ENCODE measurements at regions not wholly inside any gene's neighbourhood (a gene's known extent, or its start where the extent isn't known, plus 50 kb on each side); places are given as distances from the start of the nearest gene placed in this dataset.

DNA sequence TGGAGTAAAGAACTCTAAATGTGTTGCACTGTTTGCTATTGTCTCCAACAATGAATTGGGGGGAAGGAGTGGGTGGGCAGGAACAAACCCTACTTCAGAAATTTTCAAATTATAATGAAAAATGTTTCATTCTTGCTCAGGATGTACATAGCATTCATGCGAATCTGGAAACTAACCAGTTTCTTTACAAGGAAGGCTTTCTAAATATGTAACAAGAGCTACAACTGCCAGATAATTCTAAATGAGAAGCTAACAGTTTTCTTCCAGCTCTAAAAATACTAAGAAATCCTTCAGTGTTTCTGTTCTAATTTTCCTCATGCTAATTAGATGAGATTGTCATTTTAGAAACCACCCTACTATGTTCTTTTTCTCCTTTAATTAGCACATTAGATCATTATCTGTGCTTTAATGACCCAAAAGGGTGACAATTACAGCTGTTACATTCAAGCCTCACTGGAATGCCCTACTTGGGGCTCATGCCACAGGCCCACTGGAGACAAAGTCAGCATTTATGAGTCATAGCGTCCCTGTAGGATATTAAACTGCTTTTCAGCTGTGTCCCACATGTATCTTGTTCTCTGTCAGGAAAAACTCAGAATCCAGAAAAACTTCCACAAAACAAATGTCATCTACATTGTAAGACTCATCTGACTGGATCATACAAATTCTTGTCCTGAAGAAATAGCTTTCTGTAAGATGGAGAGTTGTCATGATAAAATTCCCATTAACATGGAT is 804.6 kb upstream of the CXADR start:
- DNase-seq = no peak

DNA sequence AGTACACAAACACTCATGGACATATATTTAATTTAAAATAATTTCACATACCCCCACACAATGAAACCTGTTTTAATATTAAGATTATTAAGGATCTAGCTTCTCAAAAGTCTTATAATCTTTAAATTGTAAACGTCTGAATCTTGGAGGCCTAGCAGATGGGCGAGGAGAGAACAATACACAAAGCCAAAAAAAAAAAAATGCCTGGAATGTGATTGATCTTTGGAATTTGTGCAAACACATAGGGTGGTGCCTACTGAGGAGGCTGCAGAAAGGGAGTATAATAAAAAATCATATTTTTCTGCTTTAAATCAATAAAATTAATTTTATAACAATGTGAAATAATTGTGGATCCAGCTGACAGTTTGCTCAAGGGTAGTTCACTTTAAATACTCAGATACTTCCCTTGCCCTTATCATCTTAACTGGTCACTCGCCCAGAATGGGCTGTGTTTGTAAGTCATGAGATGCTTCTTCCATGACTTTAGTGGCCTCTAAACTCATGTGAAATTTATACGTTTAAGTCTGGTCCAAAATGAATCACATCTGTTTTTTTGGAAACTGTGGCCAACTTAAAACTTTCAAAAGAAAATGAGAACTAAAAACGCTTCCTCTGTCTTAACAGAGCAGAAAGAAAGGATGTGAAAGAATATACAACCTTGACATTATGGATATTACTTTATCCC is 802.8 kb upstream of the CXADR start:
- no peak for DNase-seq

DNA sequence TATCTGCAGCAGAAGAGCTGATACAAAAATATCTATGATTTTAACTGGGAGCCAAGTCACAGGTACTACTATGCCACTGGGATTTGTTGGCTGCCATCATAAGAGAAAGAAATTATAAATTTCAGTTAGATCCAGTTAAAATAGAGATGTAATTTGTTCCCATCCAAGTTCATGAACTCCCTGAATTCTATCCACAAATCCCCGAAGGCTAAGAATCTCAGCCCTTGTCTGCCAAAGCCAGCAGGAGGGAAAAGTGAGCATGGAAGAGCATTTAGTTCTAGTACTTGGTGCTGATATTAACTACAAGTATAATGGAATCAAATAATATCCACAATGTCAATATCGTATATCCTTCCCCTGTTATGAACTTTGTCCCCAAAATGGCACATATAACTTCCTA is 801.1 kb upstream of the CXADR start:
- DNase-seq = no peak

DNA sequence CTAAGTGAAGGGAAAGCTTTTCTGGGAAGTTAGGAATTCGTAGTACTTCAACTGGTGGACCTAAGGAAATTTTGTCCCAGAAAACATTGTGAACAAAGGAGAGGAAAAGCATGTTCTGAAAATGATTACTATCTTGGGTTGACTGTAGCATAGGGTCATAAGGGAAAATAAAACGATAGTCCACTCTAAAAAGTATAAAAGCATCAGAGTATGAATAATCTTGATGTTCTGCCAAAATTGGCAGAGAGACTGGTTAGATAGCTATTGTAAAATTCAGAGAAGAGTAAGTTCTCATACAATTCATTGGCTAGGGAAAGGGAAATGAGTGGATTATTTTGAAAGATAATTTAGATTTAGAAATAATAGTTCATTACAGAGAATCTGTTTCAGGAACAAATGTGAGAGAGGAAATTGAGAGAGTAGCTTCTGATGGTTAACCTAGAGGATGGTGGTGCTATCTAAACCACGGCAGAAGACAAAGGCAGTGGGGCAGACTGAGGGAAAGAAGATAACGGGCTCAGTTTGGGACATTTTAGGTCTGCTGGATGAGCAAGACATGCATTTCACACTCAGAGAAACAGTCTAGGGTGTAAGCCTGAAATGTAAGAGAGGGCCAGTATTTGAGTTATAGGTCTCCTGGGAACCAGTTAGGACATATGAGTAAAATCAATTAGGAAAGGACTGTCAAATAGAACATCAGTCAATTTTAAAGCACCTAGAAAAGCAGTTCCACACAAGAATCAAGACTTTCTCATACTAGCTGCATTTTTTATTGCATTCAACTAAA is 799.3 kb upstream of the CXADR start:
- no peak for DNase-seq

DNA sequence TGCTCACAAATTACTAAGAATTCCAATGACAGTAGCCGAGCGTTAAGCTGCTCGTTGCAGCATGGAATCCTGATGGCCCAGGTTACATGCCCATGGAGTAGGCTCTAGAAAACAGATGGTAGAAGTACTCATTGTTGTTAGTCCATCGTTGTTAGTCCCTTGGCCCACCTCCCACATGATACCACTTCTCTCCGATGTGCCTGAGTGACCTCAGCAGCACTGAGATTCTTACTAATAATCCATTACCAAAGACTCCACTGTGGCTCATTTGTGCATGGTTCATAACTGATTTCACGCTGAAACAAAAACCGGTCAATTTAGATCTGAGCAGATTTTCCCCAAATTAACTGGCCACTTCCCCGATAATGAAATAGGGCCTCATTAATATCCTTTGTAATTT is 772.3 kb upstream of the CXADR start:
- DNase-seq = no peak

DNA sequence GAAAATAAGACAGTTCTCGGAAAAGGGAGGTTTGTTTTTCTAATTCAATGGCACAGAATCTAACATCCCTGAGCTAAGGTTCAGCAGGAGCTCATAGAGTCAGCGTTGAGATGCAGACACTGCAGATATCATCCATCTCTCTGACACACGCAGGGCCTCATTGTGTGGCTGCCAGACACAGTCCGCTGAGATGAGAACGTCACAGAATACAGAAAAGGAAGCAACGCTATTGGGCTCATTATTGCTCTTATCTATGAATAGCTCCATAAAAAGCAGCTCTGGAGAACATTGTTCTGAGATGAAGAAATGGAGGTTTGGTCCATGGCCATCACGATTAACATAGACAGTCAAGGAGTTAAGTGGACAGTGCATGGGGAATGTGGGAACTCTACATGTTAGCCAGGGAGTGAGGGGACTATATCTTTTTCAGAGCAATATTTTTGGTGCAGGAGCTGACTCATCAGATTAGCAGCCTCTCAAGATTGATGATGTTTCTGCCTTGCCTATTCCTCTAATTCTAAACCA is 771.6 kb upstream of the CXADR start:
- no peak for DNase-seq

DNA sequence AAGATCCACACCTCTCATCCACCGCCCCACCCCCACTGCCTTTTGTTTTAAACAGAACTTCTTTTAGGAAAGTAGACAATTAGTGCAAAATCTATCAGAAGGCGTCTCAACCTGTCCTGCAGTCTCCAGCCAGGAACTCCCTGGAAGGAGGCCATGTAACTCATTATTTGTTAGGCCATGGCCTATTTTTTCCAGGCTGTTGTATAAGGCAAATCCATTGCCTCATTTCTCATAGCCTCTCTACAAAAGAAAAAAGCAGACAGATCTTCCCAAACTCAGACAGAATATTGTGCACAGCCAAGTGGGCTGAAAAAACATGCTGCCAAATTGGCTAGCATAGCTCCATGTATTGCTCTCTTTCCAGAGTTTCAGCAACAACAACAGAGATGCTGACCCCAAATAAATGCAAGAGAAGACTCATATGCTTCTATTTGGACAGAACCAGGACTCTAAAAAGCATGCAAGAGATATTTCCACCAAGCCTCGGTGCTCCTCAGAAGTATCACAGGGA is 770.7 kb upstream of the CXADR start:
- no peak for DNase-seq

DNA sequence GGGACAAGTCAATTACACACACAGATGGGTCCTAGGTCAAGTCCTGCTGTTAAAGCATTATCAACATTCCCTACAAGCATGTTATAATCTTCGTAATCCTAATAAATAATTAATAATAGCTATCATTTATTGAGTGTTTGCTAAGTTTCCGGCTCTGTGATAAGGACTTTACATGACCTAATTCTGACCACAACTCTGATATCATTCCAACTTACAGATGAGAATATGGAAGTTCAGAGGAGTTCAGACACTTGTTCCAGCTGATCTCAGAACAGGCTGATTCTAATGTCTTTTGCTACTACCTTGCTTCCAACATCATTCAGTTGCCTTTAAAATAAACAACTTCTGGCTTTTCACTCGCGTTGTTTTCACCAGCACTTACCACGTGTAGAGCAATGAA is 770.1 kb upstream of the CXADR start:
- DNase-seq = no peak

DNA sequence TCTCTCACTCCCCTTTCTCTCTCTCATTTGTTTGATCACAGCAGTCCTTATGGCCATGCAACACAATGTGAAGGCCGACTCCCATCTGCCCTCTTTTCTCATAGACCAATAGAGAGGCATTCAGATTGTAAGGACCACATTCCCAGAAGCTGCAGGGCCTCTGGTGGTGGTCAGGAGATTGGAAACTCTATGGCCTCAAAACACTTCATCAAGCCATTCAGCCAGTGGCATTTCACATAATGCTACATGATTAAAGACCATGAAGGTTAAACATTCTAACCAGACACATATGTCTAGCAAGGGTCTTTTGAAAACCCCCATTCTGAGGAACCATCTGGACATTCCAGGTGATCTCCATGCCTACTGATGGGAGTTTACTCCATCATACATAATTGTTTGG is 769.5 kb upstream of the CXADR start:
- DNase-seq = no peak

DNA sequence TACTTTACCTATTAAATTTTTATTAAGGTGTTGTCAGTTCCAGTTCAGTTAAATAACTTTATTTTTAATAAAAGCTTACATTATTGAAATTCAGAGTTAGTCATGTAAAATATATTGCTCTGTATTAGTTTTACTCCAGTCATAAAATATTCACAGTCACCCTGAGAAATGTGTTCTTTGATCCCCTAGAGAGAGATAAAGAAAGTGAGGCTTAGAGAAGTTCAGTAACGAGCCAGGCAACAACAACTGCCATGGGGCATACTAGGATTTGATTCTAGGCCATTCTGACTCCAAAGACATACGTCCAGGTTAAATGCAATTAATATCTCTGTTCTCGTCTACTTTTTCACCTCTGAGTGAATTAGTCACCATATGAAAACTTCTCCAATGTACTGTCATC is 761.9 kb upstream of the CXADR start:
- no peak for DNase-seq

DNA sequence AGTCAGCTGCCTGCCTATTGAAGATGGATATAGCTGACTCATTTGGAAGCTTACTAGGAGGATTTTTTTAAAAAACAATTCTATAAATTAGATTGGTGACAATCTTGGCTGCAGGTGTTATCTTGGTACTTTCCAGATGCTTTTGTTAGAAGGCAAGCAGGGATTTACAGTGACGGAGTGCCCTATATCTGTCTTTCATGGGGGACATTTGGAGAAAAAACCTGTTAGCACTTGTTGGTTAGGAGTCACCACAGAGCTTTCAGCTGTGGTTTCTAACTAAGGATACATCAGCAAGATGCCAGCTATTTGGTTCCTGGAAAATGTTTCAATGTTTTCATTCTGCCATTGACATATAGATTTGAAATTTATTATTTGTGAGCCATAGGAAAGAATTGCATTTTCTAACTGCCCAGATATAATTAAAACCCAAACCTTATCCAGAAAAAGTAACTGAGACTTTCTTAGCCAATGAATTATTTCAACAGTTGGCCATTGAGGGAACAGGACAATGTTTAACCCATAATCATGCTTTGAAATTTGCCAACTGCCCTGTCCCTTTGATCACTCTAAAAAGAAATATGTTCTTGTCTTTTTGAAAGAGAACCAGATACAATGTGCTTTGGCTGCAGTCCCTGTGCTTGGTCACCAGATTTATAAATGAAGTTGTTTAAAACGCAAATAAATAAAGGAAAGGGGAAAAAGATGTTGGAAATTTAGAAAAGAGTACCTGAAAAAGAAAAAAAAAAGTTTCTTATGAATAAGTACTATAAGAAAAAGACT is 761.0 kb upstream of the CXADR start:
- no peak for DNase-seq

DNA sequence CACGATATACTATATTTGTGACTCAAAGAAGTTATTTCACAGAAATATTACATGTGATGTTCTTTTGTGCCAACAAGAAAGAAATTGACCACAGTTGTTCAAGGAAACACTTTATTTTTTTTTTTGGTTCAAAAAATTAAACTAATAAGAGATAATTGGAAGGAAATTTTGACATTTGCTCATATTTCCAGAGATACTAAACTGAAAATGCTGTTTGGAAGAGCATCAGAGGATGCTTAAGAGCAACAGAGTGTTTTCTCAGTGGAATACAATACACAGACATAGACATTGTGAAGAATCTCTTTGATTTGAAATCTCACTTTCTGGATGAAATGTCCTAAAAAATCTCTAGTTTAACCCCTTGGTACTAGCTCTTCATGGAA is 760.4 kb upstream of the CXADR start:
- DNase-seq = no peak

DNA sequence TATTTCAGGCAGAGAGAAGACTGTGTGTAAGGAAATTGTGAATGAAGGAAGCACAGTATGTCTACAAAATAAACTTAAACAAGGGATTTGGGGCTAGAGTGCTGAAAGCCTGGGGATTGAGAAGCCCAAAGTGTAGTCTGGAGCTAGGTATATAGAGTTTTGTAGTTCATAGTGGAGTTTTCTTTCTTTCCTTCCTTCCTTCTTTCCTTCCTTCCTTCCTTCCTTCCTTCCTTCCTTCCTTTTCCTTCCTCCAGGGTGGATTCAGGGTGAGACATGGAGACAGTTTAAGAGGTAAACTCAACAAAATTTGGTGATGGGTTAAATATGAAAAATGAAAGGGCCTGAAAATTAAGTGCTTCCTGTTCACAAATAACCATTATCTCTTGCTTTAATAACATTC is 757.8 kb upstream of the CXADR start:
- DNase-seq = no peak

DNA sequence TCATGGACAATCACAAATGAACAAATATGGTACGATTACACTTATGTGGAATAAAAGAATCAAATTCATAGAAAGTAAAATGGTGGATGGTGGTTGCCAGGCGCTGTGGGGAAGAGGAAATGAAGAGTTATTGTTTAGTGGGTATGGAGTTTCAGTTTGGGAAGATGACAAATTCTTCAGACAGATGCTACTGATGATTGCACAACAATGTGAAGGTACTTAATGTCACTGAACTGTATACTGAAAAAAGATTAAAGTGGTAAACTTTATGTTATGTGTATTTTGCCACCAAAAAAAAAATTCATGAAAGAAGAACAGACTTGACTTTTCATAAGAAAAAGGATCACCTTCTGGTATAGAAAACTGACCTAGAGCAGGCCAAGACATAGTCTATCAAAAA is 745.6 kb upstream of the CXADR start:
- no peak for DNase-seq

DNA sequence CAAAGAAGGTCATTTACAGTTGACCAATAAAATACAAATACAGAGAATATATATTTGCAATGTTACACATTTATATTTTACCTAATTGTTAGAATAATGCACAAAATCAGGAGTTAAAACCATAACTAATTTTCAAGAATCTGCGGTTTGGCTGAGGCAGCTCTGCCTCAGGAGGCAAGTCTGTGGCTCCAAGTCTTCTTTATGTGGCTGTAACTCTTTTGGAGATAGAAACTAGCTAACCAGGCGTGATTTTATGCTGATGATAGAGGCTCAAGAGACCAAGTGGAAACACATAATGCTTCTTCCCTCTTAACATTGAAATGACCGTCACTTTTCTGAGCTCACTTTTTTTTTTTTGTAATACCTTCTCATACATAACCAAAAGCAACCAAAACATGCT is 744.7 kb upstream of the CXADR start:
- DNase-seq = no peak

DNA sequence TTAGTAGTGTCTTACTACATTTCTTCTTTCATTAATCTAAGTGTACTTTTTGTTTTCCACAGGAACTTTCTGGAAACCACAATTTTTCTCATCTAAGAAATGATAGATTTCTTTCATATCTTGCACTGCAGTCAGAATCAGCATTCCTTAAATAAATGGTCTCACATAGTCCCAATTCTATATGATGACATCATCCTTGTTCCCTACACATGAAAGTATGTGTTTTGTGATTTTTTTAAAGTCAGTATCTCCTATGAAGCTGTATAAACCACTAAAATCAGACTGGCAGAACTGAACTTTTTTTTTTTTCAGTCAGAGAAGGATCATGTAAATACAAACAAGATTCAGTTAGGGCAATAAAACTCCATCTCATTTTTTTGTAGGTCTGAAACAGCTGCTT is 742.6 kb upstream of the CXADR start:
- DNase-seq = no peak

DNA sequence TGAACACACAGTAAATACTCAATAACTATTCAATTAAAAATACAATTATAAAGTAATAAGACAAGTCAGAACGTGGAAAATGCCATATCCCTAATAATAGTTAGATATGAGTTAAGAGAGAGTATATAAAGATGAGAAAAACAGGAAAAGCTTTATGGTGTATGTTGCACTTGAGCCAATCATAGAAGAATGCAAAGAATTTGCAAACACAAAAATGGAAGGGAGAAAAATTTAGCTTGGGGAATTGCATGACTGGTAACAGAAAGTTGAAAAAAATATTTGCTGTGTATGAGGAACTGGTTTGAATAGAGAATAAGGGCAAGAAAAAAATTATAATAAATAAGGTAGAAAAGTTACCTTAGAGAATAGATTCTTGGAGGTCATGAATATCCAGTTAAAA is 739.6 kb upstream of the CXADR start:
- DNase-seq = no peak

DNA sequence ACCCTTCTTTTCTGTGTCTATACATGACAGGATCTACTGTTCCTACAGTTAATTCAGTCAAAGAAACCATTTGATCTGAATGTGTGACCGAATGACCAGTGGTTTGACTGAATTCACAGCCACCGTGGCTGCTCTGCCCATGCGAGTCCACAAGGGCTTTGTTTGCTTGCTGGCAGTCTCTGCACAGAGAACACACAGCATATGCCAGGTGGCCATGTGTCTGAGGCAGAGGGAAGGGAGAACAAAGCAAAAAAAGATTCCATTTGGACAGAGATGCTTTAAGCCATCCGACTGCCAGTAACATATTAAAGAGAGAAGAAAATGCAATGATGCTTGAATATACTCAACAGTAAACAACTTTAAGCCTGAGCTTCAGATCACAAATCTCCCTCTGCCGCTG is 737.8 kb upstream of the CXADR start:
- peak; percentile 47 for DNase-seq

DNA sequence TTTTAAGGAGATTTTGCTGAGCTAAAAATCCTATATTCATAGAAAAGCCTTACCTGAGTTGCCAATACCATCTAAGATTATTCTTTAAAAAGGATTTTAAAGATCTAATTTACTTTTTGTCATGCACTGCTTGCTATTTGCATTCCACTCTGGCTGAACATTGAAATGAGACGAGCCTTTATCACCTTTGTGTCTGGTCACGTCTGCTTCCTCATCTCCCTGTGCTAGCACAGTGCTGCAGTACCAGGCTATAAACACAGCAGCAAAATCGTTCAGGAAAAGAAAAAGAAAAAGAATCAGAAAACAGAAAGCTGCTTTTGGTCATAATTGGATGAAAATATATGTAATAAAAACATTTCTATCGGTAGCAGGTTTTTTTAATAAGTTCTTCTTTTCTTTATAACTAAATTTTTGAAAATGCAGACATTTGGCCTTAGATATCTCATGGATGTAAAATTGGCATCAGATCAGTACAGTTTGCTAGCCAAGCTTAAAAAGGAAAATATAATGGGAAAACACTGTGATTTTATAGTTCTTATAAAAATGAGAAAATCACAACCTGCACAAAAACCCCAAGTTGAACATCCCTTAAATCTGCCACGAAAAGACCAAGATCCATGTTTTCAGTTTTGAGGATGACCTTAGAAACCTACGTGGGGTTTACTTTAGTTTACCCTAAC is 735.7 kb upstream of the CXADR start:
- no peak for DNase-seq

DNA sequence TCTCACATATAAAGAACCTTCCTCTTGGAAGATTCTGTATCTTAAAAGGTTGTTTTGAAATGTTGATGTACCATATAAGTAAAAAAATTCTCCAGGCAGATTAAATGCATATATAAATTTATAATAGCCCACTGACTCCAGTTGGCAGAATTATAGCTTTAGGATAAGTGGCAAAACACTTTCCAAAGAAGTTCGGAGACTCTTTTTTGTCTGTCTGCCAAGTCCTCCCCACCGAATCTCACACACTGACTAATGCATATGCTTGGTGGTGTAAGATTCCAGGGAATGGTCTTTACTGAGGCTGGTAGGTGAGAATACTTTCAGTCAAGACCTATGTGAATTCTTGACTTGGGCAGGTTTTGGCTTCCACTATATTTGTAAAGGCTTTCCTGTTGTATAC is 724.3 kb upstream of the CXADR start:
- DNase-seq = no peak

DNA sequence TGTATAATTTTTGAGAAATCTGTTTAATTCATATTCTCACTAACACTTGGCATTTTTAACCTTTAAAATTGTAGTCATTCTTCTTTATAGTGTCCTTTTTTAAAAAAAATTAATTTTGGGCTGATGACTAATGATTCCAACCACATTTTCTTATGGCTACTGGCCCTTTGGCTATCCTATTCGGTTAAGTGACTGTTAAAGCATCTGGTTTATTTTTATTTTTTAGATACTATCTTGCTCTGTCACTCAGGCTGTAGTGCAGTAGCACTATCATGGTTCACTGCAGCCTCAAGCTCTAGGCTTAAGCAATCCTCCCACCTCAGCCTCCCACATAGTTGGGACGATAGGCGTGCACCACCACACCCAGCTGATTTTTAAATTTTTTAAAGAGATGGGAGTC is 723.2 kb upstream of the CXADR start:
- DNase-seq = no peak

DNA sequence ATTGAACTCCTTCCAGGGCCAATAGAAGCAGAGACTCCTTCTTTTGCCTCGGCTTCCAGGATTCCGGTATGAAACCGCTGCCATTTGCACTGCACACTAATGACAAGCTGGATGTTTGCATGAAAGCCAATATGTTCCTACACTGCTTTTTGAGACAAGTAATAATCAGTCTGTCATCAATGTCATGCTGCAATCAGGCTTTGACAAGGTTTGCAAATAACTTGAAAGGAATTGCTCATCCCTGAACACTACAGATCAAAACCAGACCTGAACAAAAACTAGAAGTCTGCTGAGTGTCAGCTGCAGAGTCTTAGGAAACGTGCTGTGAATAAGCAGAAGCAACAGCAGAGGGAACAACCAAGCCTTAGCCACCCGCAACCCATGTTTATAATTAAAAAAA is 720.7 kb upstream of the CXADR start:
- DNase-seq = no peak
